ENCODE measurements at regions not wholly inside any gene's neighbourhood (a gene's known extent, or its start where the extent isn't known, plus 50 kb on each side); places are given as distances from the start of the nearest gene placed in this dataset.

DNA sequence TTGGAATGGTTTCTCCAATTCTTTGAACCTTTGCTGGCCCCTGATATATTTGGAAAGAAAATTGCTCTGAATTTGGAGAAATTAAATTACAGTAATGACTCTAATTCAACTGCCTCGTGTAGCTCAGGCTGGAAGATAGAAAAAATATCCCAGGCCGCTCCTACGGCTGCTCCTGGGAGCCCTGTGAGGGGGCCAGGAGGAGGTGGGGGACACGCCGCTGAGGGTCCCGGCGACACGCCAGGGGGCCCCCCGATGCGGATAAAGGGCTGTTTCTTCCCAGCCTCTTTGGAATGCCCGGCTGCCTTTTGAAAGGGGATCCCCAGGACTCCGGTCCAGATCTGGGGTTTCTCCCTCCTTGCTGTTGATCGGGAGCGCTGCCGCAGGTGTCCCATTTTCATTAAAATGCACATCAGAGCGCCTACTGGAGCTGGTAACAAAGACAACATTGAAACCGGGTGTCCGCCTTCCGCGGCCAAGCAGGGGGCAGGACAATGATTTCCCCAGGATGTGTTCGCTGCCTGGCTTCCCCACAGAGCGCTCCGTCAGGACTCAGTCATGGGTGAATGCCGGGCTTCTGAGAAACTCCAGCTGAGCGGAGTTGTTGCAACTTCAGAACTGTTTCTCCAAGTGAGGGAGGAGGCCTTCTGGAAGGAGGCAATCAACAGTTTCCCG is 200.1 kb upstream of the KBTBD8 start:
- TF ChIP-seq POLR2A (IDR thresholded peaks at IDR 0.05) = no peak
- peak in 1 of 3 donors; percentile 40 for TF ChIP-seq POLR2AphosphoS5 (IDR thresholded peaks at IDR 0.05)
- Histone ChIP-seq H3K4me1 (peaks cover 0 to 10% (median 0%) of the 10 kb centered on the region in 6 donors), H3K27ac (no peak overlapping the region), H3K9me3 (peaks cover 0 to 10% (median 0%) of the 10 kb centered on the region in 8 donors), H3K36me3 (no peaks in the 10 kb centered on the region), H3K27me3 (replicated peaks in 1 of 7) (peaks cover 0 to 21% (median 0%) of the 10 kb centered on the region in 7 donors), H3K4me3 (peak overlapping the region in 2 of 8 donors; percentile 30 to 53)
- DNase-seq = no peak
- 15 to 31% (median 24%) methylated on average over 21 to 26 of the region's 26 CpGs for WGBS, 5 donors
- intact Hi-C loops (cut with DNase I; ENCODE audit: low total_unique reads) = no loop called here

DNA sequence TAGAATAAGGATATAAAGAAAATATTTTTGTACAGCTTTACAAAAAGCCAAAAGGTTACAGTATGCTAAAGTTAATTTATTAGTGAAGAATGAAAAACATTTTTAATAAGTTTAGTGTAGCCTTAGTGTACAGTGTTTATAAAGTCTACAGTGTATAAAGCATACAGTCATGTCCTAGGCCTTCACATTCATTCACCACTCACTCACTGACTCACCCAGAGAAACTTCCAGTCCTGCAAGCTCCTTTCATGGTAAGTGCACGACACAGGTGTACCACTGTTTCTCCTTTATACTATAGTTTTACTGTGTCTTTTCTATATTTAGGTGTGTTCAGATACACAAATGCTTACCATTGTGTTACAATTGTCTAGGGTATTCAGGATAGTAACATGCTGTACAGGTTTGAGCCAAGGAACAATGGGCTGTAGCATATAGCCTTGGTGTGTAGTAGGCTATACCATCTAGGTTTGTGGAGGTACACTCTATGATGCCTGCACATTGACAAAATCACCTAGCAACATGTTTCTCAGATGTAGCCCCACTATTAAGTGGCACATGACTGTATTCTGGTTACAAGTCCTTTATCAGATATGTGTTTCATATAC is 197.1 kb upstream of the KBTBD8 start:
- intact Hi-C loops (cut with DNase I; ENCODE audit: low total_unique reads) = no loop called here
- TF ChIP-seq, protein P1, sequence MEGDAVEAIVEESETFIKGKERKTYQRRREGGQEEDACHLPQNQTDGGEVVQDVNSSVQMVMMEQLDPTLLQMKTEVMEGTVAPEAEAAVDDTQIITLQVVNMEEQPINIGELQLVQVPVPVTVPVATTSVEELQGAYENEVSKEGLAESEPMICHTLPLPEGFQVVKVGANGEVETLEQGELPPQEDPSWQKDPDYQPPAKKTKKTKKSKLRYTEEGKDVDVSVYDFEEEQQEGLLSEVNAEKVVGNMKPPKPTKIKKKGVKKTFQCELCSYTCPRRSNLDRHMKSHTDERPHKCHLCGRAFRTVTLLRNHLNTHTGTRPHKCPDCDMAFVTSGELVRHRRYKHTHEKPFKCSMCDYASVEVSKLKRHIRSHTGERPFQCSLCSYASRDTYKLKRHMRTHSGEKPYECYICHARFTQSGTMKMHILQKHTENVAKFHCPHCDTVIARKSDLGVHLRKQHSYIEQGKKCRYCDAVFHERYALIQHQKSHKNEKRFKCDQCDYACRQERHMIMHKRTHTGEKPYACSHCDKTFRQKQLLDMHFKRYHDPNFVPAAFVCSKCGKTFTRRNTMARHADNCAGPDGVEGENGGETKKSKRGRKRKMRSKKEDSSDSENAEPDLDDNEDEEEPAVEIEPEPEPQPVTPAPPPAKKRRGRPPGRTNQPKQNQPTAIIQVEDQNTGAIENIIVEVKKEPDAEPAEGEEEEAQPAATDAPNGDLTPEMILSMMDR (IDR thresholded peaks at IDR 0.05 in 8 of 11, conservative IDR thresholded peaks at IDR 0.05 in 3 of 11) = no peak
- TF ChIP-seq POLR2A (IDR thresholded peaks at IDR 0.05) = no peak
- TF ChIP-seq POLR2AphosphoS5 (IDR thresholded peaks at IDR 0.05) = no peak
- Histone ChIP-seq H3K27ac (no peak overlapping the region), H3K36me3 (no peaks in the 10 kb centered on the region), H3K4me3 (no peak overlapping the region), H3K9me3 (peaks cover 0 to 10% (median 0%) of the 10 kb centered on the region in 8 donors), H3K27me3 (replicated peaks in 1 of 7) (peaks cover 0 to 22% (median 0%) of the 10 kb centered on the region in 7 donors), H3K4me1 (peaks cover 0 to 20% (median 2%) of the 10 kb centered on the region in 6 donors)
- WGBS, 5 donors = 88 to 95% (median 90%) methylated on average over 1 of the region's 1 CpG
- DNase-seq = no peak

DNA sequence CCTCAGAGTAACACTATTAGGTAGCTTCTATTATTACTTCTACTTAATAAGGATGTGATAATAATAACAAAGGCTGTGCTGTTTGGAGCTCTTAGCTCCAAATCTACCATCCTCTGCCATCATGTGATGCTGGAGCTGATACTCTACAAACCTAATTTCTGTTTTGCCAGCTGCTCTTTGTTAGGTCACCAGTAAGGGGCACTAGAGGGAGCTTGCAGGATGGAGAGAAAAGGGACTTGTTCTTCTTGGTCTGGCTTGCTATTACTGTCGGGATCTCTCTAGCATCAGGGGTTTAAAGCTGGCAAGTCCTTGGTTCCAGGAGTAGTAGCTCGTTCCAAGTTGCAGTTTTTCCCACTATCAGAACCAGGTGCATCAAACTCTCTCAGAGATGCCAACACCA is 194.9 kb upstream of the KBTBD8 start:
- Histone ChIP-seq H3K4me3 (no peak overlapping the region), H3K36me3 (no peaks in the 10 kb centered on the region), H3K4me1 (peaks cover 0 to 14% (median 2%) of the 10 kb centered on the region in 6 donors), H3K9me3 (peaks cover 0 to 4% (median 0%) of the 10 kb centered on the region in 8 donors), H3K27ac (no peak overlapping the region), H3K27me3 (replicated peaks in 1 of 7) (peaks cover 0 to 17% (median 0%) of the 10 kb centered on the region in 7 donors)
- DNase-seq = no peak
- intact Hi-C loops (cut with DNase I; ENCODE audit: low total_unique reads) = no loop called here
- TF ChIP-seq, protein P1 (IDR thresholded peaks at IDR 0.05 in 8 of 11, conservative IDR thresholded peaks at IDR 0.05 in 3 of 11) = no peak
- TF ChIP-seq POLR2A (IDR thresholded peaks at IDR 0.05) (no peak), POLR2AphosphoS5 (IDR thresholded peaks at IDR 0.05) (no peak)
- 33 to 48% (median 37%) methylated on average over 2 of the region's 2 CpGs for WGBS, 5 donors

DNA sequence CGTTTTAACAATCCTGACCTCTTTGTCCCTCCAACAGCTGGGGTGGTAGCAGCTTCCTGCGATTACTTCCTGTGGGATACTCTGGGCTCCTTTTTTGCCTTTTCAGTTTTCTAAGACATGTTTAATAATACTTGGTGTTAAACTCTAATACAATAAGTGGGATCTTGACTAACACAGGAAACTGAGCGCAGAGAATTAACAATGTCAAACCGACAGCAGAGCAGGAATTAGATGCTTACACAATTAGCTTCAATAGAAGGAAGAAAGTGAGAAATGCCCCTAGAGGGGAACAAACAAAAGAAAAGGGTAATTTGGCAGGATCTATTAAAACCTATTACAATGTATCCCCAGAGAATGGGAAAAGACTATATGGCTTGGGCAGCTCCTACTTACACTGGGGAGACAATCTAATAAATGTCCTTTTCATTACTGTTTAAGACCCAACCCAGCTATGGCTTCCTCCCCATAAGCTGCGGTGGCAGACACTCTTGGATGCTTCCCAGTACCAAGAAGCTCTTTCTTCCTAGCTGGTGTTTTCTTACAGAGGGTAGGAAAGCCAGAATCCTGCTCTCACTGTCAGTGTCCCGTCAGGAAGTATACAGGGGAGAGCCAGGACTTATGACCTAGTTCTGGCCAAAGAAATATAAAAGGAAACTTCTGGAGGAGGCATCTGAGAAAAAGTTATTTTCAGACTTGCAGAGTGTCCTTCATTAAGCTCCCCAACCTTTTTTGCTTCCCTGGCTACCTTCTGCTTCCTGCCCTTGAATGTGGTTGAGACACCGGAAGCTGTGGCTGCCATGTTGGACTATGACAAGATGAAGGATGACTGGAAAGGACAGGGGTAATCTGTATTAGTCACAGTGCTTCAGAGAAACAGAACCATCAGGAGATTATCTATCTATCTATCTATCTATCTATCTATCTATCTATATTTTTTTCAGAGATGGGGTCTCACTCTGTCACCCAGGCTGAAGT is 194.1 kb upstream of the KBTBD8 start:
- H3K27ac ChIP-seq = no peak overlapping the region
- no peak for DNase-seq
- peaks cover 0 to 12% (median 0%) of the 10 kb centered on the region in 7 donors for H3K27me3 ChIP-seq (replicated peaks in 1 of 7)
- peaks cover 0 to 12% (median 2%) of the 10 kb centered on the region in 6 donors for H3K4me1 ChIP-seq
- H3K9me3 ChIP-seq = peaks cover 0 to 4% (median 0%) of the 10 kb centered on the region in 8 donors
- H3K4me3 ChIP-seq = no peak overlapping the region
- intact Hi-C loops (cut with DNase I; ENCODE audit: low total_unique reads) = no loop called here
- TF ChIP-seq POLR2A (IDR thresholded peaks at IDR 0.05) = no peak
- TF ChIP-seq, protein P1 (IDR thresholded peaks at IDR 0.05 in 8 of 11, conservative IDR thresholded peaks at IDR 0.05 in 3 of 11) = no peak
- TF ChIP-seq POLR2AphosphoS5 (IDR thresholded peaks at IDR 0.05) = no peak
- WGBS, 5 donors = 19 to 25% (median 21%) methylated on average over 7 of the region's 7 CpGs
- no peaks in the 10 kb centered on the region for H3K36me3 ChIP-seq

Measured in spleen (tissue), 11 donors.